GM21515 (cell line): ENCODE measurements at regions not wholly inside any gene's neighbourhood (a gene's known extent, or its start where the extent isn't known, plus 50 kb on each side); places are given as distances from the start of the nearest gene placed in this dataset.

Source experiments
- ATAC-seq: cut with Tn5 transposase; IDR thresholded peaks from one replicate; pipeline ENCODE4 v1.9.1; 2021; ENCODE audit not compliant: unreplicated experiment

- ATAC-seq: no peak
Measured at GRCh38 chr1:214202992-214203391, 78.0 kb upstream of the SMYD2 start.

GRCh38 chr1:214205053-214205452 is 75.9 kb upstream of the SMYD2 start:
- no peak for ATAC-seq

GRCh38 chr1:214208460-214208859 is 72.5 kb upstream of the SMYD2 start:
- no peak for ATAC-seq

- ATAC-seq: no peak
Measured at GRCh38 chr1:214209260-214209808, 71.6 kb upstream of the SMYD2 start.

- no peak for ATAC-seq
Measured at GRCh38 chr1:214213136-214213535, 67.8 kb upstream of the SMYD2 start.

GRCh38 chr1:214214851-214215250 is 66.1 kb upstream of the SMYD2 start:
- ATAC-seq: no peak

GRCh38 chr1:214215583-214215982 is 65.4 kb upstream of the SMYD2 start:
- no peak for ATAC-seq

GRCh38 chr1:214216021-214216420 is 64.9 kb upstream of the SMYD2 start:
- ATAC-seq: no peak

GRCh38 chr1:214216779-214217178 is 64.2 kb upstream of the SMYD2 start:
- ATAC-seq: no peak

- no peak for ATAC-seq
Measured at GRCh38 chr1:214219902-214220301, 61.1 kb upstream of the SMYD2 start.

- no peak for ATAC-seq
Measured at GRCh38 chr1:214220891-214221290, 60.1 kb upstream of the SMYD2 start.

GRCh38 chr1:214224611-214225354 is 56.2 kb upstream of the SMYD2 start:
- no peak for ATAC-seq

GRCh38 chr1:214228976-214229375 is 52.0 kb upstream of the SMYD2 start:
- no peak for ATAC-seq

- ATAC-seq: no peak
Measured at GRCh38 chr1:214229736-214230135, 51.2 kb upstream of the SMYD2 start.
